T-helper 2 cell treated with Interferon-gamma antibody and Interleukin-4, amounts not matched to agents 100 ng/mL and 5 ng/mL, for 36 hours (primary cell): ENCODE measurements at regions not wholly inside any gene's neighbourhood (a gene's known extent, or its start where the extent isn't known, plus 50 kb on each side); places are given as distances from the start of the nearest gene placed in this dataset.

Experiments used
- intact Hi-C: fragments of 100-400 bp; cut with micrococcal nuclease; formaldehyde crosslinking; loops from one replicate; pipeline ENCODE4 v1.15.1; 2023

DNA sequence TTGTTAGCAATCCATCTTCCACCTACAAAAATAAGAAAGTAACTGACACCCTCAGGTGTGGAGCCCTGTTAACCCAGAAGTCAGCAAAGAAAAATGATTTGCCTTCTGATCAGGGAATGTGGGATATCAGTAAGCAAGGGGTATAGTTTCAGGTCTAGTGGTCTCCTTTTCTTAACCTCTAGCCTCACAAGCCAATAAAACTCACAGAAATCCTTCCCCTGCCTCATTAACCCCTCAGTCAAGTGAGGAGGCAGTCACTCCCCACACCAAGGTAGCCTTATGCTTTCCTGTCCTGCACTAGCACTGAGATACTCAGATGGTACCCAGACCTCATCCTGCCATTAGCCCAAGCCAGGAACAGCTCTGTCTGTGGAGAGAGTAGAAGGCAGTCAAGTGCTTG is 103.4 kb upstream of the VASH1 start:
- intact Hi-C loops, result no loop called here

DNA sequence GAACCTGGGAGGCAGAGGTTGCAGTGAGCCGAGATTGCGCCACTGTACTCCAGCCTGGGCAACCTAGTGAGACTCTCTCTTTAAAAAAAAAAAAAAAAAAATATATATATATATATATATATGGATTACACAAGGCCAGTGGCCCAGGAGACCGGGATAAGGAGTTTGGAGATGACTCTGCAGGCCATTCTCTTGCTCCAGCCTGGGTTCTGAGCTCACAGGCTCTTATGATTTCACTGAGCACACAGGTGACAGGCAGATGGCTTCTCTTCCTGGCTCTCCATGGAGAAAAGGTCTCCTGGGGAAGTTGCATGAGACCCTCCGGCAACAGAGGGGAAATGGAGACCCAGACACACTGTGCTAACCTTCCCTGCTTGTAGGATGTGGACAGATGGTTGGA is 98.7 kb upstream of the VASH1 start:
- intact Hi-C loops, result no loop called here

DNA sequence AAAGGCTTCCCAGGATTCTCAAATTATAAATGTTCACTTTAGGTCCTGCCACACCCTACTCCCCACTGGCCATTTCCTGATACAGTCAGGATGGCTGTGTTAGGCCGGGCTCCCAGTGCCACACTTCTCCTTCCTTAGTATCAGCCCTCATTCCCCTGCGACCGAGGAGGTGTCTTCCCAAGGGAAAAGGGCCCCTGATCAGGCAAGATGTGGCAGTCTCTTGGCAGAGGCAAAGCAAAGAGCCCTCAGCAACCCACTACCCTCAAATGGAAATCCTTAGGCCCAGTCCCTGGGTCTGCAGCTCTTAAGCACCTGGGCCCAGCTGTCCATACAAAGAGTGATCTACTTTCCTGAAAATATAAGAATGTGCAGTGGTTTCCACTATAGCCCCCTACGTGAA is 96.5 kb upstream of the VASH1 start:
- intact Hi-C loops, result no loop called here

DNA sequence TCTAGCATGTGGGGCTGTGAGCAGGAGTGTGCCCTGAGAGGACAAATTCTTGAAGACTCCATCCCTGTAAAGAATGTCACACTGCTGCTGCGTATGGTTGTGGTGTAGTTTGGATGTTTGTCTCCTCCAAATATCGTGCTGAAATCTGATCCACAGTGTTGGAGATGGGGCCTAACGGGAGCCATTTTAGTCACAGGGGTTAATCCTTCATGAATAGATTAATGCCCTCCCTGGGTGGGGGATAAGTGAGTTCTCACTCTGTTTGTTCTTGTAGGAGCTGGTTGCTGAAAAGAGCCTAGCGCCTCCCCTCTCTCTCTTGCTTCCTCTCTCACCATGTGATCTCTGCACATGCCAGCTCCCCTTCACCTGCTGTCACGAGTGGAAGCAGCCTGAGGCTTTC is 94.5 kb upstream of the VASH1 start:
- intact Hi-C loops, result no loop called here

DNA sequence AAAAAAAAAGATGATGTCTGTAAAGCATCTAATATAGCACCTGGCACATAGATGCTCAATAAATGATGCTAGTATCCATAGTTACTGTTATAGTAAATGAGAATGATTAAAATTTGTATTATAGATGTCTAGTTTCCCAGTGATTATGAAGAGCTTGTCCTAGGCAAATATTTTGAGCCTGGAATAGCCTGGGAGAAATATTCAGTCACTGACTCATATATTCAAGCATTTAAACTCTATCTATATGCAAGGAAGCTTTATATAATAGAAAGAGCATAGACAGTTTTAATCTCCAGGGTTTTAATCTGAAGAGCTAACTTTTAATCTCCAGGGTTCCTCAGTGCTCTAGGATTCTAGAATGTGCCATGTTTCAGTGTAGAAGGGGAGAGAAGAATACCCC is 91.5 kb upstream of the VASH1 start:
- intact Hi-C loops, result no loop called here

DNA sequence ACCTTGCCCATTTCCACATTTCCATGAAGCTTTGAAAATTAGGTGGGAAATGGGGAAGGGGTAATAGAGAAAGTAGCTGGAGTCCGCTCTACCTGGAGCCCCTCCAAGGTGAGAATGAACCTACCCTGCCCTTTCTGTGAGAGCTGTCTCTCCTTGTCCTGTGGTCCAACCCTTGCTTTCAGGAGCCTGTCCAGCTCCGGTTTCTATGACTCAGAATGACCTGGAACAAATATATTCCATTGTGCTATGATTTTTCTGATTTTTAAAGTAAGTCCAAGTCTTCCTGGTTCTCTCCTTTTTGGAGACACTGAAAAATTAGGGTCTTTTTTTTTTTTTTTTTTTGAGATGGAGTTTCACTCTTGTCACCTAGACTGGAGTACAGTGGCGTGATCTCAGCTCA is 89.1 kb upstream of the VASH1 start:
- intact Hi-C loops, result no loop called here

DNA sequence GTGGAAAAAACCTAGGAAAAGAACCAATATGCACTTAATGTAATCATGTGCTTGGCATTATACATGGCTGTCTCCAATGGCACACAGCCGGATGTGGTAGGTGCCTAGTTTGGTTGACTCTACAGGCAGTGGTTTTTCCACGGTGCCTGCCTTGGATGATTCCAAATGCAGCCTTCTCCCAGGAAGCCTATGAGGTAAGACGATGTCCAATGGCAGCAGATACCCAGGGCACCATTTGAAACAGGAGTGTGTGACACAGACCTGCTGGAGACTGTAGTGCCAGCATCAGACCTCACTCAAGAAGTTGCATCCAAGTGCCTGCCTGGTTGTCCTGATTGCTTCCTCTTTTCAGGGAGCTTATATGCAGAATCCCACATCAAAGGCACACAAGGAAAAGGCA is 88.0 kb upstream of the VASH1 start:
- intact Hi-C loops, result no loop called here

DNA sequence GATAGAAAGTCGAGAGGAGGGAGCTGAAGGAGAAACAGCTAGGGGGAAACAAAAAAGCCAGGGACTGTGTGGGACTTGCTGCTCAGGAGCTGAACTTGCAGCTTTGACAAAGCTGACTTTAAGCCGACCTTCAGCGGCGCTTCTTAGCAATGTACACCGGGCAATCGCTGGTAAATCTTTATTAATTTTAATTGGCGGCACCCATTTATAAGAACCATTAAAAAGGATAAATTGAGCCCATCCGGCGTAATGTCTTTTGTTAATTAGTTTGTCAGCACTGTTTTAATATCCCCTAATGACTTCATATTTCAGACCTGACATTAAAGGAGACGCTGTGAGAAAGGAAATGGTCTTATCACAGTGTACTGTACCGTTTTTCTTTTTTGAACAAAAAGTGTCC is 86.2 kb upstream of the VASH1 start:
- intact Hi-C loops, result no loop called here

DNA sequence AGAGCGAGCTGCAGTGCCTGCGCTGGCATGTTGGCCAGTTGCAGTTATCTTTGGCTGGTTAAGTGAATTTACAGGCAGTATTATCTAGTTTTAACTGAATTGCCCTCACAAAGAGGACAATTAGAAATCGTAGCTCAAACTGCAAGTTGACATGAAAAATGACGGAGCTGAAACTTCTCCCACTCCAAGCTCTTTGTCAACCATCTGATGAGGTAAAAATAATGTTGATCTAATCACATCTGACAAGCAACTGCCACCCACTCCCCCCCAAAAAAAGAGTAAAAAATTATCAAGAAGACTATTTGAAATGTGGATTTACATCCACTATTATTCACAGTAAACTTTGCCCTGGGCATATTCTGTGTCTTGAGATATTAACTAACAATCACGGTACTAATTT is 84.7 kb upstream of the VASH1 start:
- intact Hi-C loops, result no loop called here

DNA sequence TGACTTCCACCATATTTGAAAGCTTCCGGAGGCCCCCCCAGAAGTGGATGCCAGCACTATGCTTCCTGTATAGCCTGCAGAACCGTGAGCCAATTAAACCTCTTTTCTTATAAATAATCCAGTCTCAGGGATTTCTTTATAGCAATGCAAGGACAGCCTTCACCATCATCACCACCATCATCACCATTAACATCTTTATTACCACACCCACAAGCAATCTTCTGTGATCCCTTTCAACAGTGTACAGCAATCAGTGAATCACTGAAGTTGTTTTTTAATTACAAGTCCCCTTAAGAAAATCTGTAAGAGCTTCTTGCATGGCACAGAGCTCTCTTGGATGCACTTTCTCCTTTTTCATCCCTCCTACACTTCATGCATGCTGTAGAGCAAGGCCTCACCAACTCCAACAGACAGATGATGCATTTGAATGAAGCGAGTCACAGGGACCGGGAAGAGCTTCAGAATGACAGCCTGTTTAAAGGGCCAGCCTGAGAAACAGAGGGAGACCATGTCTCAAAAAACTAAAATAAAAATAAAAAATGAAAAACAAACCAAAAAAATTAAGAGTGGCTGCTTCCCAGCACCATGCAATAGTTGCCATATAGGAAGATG is 83.6 kb upstream of the VASH1 start:
- intact Hi-C loops, result no loop called here

DNA sequence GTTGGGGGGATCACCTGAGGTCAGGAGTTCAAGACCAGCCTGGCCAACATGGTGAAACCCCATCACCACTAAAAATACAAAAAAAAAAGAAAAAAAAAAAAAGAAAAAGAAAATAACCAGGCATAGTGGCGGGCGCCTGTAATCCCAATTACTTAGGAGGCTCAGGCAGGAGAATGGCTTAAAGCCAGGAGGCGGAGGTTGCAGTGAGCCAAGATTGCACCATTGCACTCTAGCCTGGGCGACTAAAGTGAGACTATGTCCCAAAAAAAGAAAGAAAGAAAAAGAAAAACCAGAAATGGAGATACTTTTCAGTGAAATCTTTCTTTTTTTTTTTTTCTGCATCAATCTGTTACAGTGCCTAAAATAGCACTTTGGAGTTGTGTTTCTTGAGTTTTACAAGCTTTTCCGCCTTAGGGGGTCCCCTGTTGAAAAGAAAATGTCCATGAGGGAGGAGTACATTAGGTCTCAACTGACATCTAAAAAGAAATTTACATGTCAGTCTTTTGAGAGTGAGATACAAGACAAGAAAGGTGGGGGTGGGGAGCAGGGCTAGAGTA is 82.9 kb upstream of the VASH1 start:
- intact Hi-C loops, result no loop called here

DNA sequence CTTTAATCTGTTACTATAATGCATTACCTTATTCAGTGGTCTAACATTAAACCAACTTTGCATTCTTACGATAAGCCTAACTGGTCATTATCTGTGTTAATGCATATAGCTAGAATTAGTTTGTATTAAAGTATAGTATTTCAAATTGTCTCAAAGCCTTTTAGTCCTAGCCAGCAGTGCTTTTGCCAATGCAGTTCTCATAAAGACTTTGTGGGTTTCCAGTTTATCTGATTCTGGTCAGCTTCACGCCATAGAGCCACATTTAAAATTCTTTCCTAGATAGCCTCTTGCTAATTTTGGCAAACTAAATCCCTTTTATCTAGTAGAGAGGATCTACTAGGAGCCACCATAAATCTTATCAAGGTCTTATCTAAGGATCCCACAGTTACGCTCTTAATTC is 78.9 kb upstream of the VASH1 start:
- intact Hi-C loops, result no loop called here

DNA sequence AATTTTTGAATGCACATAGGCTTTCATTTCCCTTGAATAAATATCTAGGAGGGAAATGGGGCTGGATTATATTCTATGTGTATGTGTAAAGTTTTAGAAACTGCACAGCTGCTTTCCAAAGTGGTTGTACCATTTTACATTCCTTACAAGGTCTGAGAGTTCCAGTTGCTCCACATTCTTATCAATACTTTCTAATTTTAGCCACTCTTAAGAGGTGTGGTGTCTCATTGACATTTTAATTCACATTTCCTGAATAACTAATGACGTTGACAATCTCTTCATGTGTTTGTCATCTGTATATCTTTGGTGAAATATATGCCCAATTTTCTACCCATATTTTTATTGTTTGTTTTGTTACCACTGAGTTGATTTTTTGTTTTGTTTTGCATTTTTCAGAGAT is 74.6 kb upstream of the VASH1 start:
- intact Hi-C loops, result no loop called here

DNA sequence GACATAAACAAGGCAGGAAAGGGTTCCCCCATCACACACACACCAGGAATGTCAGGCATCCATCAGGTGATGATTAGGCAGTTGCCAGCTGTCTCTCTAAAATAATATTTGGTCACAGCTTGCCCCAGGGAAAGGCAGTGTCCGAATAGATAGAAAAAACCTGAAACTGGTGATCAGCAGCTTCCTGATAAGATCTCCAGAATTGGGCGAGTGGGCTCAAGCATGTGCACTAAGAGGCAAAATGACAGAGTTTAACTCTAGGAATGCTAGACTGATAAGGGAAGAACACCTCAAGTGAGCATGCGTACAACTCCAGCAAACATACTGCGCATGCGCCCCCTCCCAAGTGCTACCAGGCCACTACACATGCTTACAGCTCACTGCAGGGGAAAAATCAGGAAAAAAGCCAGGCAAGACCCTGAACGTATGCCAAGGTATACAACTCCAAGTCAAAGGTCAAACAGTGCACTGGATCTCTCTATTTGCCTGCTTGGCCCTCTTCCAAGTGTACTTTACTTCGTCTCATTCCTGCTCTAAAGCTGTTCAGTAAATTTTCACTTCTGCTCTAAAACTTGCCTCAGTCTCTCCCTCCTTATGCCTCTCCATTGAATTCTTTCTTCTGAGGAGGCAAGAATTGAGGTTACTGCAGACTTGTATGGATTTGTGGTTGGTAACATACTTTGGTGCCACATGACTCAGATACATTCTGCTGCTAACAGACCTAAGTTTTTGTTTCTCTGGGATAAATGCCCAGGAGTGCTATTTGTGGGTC is 73.5 kb upstream of the VASH1 start:
- intact Hi-C loops, result no loop called here

DNA sequence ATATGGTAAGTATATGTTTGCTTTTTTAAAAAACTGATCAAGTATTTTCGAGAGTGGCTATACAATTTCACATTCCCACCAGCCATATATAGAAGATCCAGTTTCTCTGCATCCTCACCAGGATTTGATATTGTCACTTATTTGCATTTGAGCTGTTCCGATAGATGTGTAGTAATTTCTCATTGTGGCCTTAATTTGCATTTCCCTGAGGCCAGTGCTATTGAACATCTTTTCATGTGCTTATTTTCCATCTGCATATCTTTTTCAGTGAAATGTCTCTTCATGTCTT is 72.9 kb upstream of the VASH1 start:
- intact Hi-C loops, result no loop called here

DNA sequence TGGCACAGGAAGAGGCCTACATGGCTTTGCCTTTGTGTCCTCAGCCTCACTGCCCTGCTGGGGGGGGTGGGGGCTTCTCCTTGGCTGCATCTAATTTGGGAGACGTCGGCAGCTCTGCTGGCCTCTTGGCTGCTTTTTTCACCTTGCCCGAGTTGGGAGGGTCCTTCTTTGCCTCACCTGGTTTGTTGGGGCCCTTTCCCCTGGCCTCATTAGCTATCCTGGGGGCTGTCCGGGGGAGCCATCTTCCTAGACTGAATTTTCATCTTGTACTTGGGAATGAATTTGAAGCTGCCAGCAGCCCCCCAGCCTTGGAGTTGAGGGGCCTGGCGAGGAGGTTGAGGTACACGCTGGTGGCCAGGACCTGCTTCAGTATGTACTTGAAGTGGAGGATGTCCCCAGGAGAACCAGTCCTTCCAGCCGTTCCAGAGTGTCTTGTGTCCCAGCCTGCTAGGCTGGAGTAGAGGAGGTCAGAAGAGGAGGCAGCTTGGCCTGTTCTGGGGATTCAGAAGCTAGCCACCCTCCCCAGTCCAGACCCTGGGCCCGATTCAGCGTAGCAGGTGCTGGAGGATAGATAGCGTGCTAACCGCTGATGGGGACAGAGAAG is 70.7 kb upstream of the VASH1 start:
- intact Hi-C loops, result no loop called here

DNA sequence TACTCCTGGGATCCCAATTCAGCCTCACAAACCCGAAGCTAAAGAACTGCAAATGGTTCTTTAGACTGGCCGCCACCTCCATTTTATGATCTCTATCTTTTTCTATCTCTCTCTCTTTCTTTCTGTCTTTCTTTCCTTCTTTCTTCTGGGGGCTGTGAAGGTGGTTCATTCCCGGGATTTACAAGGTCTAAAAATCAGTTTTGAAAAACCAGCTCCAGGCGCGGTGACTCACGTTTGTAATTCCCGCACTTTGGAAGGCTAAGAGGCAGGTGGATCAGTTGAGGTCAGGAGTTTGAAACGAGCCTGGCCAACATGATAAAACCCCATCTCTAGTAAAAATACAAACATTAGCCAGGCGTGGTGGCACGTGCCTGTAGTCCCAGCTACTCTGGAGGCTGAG is 67.2 kb upstream of the VASH1 start:
- intact Hi-C loops, result no loop called here

DNA sequence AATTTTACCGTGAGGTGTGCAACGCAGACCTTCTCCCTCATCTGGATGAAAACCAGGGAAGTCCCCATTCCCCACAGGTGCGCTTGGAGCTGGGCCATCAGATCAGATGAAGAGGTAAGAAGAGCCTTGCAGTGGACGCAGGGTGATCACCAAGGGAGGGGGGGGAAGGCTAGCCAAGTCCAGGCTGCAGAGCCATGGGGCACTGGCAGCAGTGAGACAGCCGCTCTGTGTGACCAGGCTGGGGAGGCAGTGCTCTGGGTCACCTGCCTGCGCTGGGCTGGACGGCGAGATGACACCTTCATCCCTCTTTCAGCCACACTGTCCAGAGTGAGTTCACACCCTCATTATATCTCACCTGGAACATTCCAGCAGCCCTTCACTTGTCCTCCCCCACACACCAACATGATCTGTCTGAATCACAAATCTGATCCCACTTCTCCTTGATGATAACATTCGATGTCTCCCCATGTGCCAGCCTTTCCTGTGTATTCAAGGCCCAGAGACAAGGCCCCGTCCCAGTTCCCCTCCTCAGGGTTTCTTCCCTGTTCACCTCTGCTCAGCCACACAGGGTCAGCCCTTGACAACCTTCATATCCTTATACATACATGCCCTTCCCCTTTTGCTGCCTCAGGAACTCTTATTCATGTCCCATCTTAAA is 65.9 kb upstream of the VASH1 start:
- intact Hi-C loops, result no loop called here

DNA sequence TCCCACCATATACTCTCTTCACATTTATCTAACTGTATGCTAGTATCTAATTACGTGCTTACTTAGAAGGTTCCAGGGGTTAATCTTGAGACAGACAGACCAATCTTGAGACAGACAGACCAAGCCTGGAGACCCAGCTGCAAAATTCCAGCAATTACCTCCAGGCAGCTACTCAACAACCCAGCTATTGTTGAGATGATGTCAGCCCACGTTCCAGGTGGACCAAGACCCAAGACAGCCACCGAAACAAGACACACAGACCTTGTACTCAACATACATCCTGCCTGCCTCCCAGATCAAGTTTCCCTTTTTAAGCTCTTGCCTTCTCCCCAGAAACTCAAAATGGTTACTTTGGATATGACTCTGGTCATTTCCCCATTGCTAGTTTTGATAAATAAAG is 64.9 kb upstream of the VASH1 start:
- intact Hi-C loops, result no loop called here

DNA sequence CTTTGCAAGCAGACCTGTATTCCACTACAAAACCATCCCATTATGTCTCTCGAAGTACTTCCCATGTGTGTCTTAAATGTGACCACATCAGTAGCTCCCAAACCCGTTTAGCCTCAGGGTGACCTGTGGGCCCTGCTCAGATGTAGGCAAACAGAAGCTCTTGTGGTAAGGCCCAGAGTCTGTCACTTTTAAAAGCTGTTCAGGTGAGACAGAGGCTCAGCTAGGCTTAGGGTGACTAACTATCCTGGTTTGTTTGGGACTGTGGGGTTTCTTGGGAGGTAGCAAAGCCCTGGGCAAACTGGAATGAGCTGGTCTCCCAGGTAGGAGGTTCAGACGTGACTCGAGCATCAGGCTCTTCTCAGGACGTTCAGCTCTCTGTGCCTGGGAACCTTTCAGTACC is 64.5 kb upstream of the VASH1 start:
- intact Hi-C loops, result no loop called here

DNA sequence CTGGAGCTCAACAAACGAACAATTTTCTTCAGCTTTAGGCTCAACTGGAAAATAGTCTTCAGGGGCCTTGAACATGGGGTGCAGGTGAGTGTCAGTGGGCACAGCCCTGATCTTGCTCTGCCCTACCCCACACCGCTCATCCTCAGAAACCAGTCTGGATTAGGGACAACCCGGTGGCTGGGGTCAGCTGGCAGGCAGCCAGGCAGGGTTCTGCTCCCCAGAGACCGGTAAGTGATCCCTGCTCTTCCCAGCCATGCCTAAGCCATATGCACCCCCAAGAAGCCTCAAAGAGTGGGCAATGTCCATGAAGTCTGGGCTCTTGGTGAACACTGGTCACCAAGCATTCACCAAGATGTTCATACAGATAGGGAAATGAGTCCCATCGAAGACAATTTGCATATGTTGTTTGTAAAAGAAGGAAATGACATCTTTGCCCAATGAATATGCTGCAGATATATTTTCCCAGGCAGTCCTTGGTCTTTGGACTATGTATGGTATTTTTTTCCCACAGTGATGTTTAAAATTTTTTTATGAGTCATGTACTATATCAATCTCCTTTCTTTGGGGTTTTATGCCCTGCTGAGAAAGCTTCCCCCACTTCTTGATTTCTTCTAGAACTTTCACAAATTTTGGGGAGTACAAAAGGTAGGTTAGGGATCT is 63.9 kb upstream of the VASH1 start:
- intact Hi-C loops, result no loop called here

DNA sequence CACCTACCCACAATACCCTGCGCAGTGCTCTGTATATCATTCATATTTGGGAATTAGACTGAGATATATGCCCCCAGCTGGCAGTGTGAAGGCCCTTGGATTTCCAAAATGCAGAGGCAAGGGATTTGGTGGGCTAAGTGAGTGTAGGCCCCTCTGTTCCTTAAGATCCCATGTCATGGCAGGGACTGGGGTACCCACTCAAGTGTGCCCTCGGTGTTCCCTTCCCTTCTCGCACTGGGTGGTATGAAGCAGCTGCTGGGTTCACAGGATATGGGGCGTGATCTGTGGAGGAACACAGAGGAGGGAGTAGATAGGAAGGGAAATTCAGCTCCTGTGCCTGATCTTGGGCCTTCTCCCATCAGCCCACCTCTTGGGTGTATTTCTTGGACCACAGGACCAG is 63.1 kb upstream of the VASH1 start:
- intact Hi-C loops, result no loop called here
